ENCODE measurements at regions not wholly inside any gene's neighbourhood (a gene's known extent, or its start where the extent isn't known, plus 50 kb on each side); places are given as distances from the start of the nearest gene placed in this dataset.

DNA sequence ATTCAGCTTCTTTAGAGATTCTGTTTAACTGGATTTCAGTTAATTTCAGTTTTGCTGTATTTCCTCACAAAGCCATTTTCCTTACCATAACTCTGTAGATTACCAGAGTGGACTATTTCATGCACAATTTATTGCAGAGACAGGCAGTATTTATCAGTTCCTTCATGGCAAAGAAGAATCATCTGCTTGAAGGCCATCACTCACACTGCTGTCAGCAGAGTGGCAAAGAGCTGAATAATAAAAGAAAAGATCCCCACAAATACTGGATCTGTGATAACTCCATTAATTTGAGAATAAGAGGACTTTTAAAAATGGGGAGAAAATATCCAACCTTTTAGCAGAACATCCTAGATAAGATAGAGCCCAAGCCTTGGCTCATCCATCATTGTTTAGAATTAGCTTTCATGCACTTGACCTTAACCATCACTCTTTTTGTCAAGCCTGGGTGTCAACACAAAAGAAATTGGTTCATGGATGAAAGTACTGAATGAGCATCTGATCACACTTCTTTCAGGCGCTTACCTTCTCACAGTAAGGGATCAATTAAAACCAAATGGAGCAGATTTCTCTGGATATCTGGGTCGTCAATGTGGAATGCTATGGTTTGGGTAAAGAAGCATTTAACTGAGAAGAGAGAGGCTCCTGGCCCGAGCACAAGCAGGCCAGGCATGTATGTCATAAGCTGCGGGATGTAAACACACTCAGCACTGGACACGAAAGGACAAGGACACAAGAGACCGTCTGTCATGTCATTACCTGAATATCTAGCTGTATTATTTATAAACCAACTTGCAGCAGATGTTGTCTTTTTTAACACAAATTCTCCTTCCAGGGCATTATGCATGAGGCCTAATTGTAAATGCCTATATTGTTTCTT, 376.2 kb downstream of the ZNF521 start:
- in situ Hi-C loops (cut with MboI; ENCODE audit: low sequenced_read_pairs) = no loop called here

More for the DNA sequence above, 376.2 kb downstream of the ZNF521 start:
- Histone ChIP-seq H3K14ac (replicated peaks; ENCODE audit: low read depth, low read length) (no peak overlapping the region), H4K91ac (ENCODE audit: insufficient read depth, low read depth, low read length) (no peak overlapping the region), H3K9me1 (ENCODE audit: insufficient read depth, low read length) (no peaks in the 10 kb centered on the region; the same call in 1 of the 2 replicates), H3K56ac (ENCODE audit: extremely low read depth, insufficient read depth, low read length) (no peak overlapping the region), H3K79me1 (ENCODE audit: low read depth in 1 of 2, low read length in 2 of 2) (no peaks in the 10 kb centered on the region), H3K4me3 (ENCODE audit: insufficient read depth, low read depth, low read length) (no peak overlapping the region), H3K4me1 (ENCODE audit: control insufficient read depth, insufficient read depth, low read length) (no peaks in the 10 kb centered on the region), H2AFZ (replicated peaks; ENCODE audit: low read length, poor library complexity) (no peak overlapping the region), H2BK15ac (ENCODE audit: low read depth, low read length) (no peak overlapping the region), H4K8ac (ENCODE audit: low read depth in 2 of 2, low read length in 2 of 2) (no peak overlapping the region), H3K18ac (ENCODE audit: low read depth, low read length) (no peak overlapping the region), H3K9ac (ENCODE audit: low read depth, low read length) (no peak overlapping the region), H2BK5ac (ENCODE audit: low read depth, low read length, poor library complexity, severe bottlenecking) (no peak overlapping the region), H3K27ac (ENCODE audit: insufficient read depth, low read length) (no peak overlapping the region), H3K23ac (ENCODE audit: low read depth, low read length) (no peak overlapping the region), H4K20me1 (ENCODE audit: insufficient read depth, low read length) (no peaks in the 10 kb centered on the region), H3K27me3 (ENCODE audit: control insufficient read depth, insufficient read depth, low read length) (peaks cover 2% of the 10 kb centered on the region; the same call in 1 of the 2 replicates), H2BK120ac (ENCODE audit: low read depth, low read length) (no peak overlapping the region), H2AK5ac (ENCODE audit: low read depth, low read length) (no peak overlapping the region), H3K4ac (ENCODE audit: low read depth, low read length) (no peak overlapping the region), H4K5ac (ENCODE audit: low read depth, low read length) (no peak overlapping the region), H3K36me3 (ENCODE audit: control insufficient read depth, insufficient read depth, low read length) (no peaks in the 10 kb centered on the region), H2BK20ac (ENCODE audit: low read depth, low read length) (no peak overlapping the region), H2AK9ac (replicated peaks; ENCODE audit: low read depth, low read length, poor library complexity) (no peak overlapping the region), H3K4me2 (ENCODE audit: low read depth, low read length) (no peak overlapping the region), H3K9me3 (ENCODE audit: control insufficient read depth, insufficient read depth, low read length) (no peaks in the 10 kb centered on the region)
- DNase-seq (no peak), ATAC-seq (ENCODE audit: low read depth) (no peak)
- intact Hi-C loops (cut with micrococcal nuclease) (no loop called here), dilution Hi-C loops (cut with HindIII; ENCODE audit: low sequenced_read_pairs, unreplicated experiment) (no loop called here)
- ChIA-PET CTCF (interaction anchor here (1.1 kb wide), 1 partner anchor 14 kb away, joined by 3 read pairs; no protein-coding TSS in a partner anchor), POLR2A (ENCODE audit: unreplicated experiment) (no interaction called here)
- WGBS, 2 experiments (ENCODE audit: extremely low coverage in 2 of 2, insufficient read length in 1 of 2) = no CpG with 5 or more reads among the region's 6 CpGs
- TF ChIP-seq MAFK (IDR thresholded peaks at IDR 0.05; ENCODE audit: low read depth, low read length) = no peak
- TF ChIP-seq CHD1 (IDR thresholded peaks at IDR 0.05; ENCODE audit: low read depth, low read length) = no peak
- no peak for TF ChIP-seq RAD21 (IDR thresholded peaks at IDR 0.05; ENCODE audit: low read length)
- TF ChIP-seq, protein P1, sequence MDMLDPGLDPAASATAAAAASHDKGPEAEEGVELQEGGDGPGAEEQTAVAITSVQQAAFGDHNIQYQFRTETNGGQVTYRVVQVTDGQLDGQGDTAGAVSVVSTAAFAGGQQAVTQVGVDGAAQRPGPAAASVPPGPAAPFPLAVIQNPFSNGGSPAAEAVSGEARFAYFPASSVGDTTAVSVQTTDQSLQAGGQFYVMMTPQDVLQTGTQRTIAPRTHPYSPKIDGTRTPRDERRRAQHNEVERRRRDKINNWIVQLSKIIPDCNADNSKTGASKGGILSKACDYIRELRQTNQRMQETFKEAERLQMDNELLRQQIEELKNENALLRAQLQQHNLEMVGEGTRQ (IDR thresholded peaks at IDR 0.05; ENCODE audit: low read depth, low read length) = no peak
- TF ChIP-seq, protein P2, sequence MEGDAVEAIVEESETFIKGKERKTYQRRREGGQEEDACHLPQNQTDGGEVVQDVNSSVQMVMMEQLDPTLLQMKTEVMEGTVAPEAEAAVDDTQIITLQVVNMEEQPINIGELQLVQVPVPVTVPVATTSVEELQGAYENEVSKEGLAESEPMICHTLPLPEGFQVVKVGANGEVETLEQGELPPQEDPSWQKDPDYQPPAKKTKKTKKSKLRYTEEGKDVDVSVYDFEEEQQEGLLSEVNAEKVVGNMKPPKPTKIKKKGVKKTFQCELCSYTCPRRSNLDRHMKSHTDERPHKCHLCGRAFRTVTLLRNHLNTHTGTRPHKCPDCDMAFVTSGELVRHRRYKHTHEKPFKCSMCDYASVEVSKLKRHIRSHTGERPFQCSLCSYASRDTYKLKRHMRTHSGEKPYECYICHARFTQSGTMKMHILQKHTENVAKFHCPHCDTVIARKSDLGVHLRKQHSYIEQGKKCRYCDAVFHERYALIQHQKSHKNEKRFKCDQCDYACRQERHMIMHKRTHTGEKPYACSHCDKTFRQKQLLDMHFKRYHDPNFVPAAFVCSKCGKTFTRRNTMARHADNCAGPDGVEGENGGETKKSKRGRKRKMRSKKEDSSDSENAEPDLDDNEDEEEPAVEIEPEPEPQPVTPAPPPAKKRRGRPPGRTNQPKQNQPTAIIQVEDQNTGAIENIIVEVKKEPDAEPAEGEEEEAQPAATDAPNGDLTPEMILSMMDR (conservative IDR thresholded peaks at IDR 0.05; ENCODE audit: low read depth, low read length) = no peak
- TF ChIP-seq POLR2A (IDR thresholded peaks at IDR 0.05; ENCODE audit: low read depth, low read length) = no peak
- no peak for TF ChIP-seq MAZ (IDR thresholded peaks at IDR 0.05; ENCODE audit: borderline replicate concordance, low read depth, low read length)
- TF ChIP-seq CEBPB (IDR thresholded peaks at IDR 0.05; ENCODE audit: low read depth, low read length) = no peak
- no peak for TF ChIP-seq SMC3 (IDR thresholded peaks at IDR 0.05; ENCODE audit: low read depth, low read length)
- no TSS peak for BruUV-seq (replicated peaks)
